Sigmoid colon (tissue), 4 donors: ENCODE measurements at regions not wholly inside any gene's neighbourhood (a gene's known extent, or its start where the extent isn't known, plus 50 kb on each side); places are given as distances from the start of the nearest gene placed in this dataset.

ENCODE experiments used
- CTCF ChIP-seq, 4 experiments: fragments of 450-650 bp in 3 of 4; fragments of 200-600 bp in 1 of 4; IDR thresholded peaks; one replicate each; pipeline ENCODE4 v1.5.1; 2016 to 2019; ENCODE audit warnings: antibody characterized with exemption in 4 of 4, mild to moderate bottlenecking in 3 of 4, moderate library complexity in 2 of 4
- EP300 ChIP-seq, 4 donors: sonication (generic); formaldehyde crosslinking; IDR thresholded peaks; one replicate each; pipeline ENCODE4 v1.6.1; 2017; ENCODE audit warnings: antibody characterized with exemption in 4 of 4
- POLR2A ChIP-seq, 2 donors: fragments of 450-650 bp; IDR thresholded peaks; one replicate each; pipeline ENCODE4 v1.6.1; 2016; ENCODE audit warnings: antibody characterized with exemption in 2 of 2, mild to moderate bottlenecking in 2 of 2, moderate library complexity in 2 of 2
- POLR2AphosphoS5 ChIP-seq, 4 donors: sonication (generic); formaldehyde crosslinking; IDR thresholded peaks; one replicate each; pipeline ENCODE4 v1.6.1; 2017; ENCODE audit warnings: antibody characterized with exemption in 4 of 4

GRCh38 chr16:73116576-73116975 is 68.6 kb upstream of the ZFHX3 start:
- no peak for TF ChIP-seq CTCF (IDR thresholded peaks at IDR 0.05)
- no peak for TF ChIP-seq POLR2A (IDR thresholded peaks at IDR 0.05)
- no peak for TF ChIP-seq POLR2AphosphoS5 (IDR thresholded peaks at IDR 0.05)
- no peak for TF ChIP-seq EP300 (IDR thresholded peaks at IDR 0.05)
